ENCODE measurements at regions not wholly inside any gene's neighbourhood (a gene's known extent, or its start where the extent isn't known, plus 50 kb on each side); places are given as distances from the start of the nearest gene placed in this dataset.

GRCh38 chr10:23534761-23535160 is 95.9 kb downstream of the OTUD1 start:
- H3K27me3 Mint-ChIP-seq (ENCODE audit: insufficient read depth, unreplicated experiment) = peaks cover 27% of the 10 kb centered on the region
- H3K9me3 ChIP-seq = no peaks in the 10 kb centered on the region
- no peak for TF ChIP-seq CTCF (IDR thresholded peaks at IDR 0.05; ENCODE audit: insufficient read depth in 1 of 2, low read depth in 1 of 2, low read length in 1 of 2, severe bottlenecking in 1 of 2, unreplicated experiment in 1 of 2)
- H3K4me1 Mint-ChIP-seq (ENCODE audit: low read depth, unreplicated experiment) = no peaks in the 10 kb centered on the region
- H3K4me3 Mint-ChIP-seq (ENCODE audit: unreplicated experiment) = no peak overlapping the region
- no peak for DNase-seq
- no peaks in the 10 kb centered on the region for H3K36me3 Mint-ChIP-seq (ENCODE audit: insufficient read depth, unreplicated experiment)
- BruUV-seq (replicated peaks) = no TSS peak
- POLR2A ChIA-PET = no interaction called here
- H3K4me3 ChIP-seq (ENCODE audit: low read depth, low read length) = no peak overlapping the region
- H3K36me3 ChIP-seq (ENCODE audit: control insufficient read depth, insufficient read depth, low read length) = no peaks in the 10 kb centered on the region
- no peaks in the 10 kb centered on the region for H3K9me3 Mint-ChIP-seq (ENCODE audit: unreplicated experiment)
- H3K4me1 ChIP-seq = no peaks in the 10 kb centered on the region
- CTCF ChIA-PET = no interaction called here
- intact Hi-C loops (cut with micrococcal nuclease; ENCODE audit: unreplicated experiment) = no loop called here
- no peaks in the 10 kb centered on the region for H3K27me3 ChIP-seq (replicated peaks; ENCODE audit: control insufficient read depth, insufficient read depth, low read length)
- no peak overlapping the region for H3K27ac Mint-ChIP-seq (ENCODE audit: unreplicated experiment)

- no peak for TF ChIP-seq CTCF (IDR thresholded peaks at IDR 0.05; ENCODE audit: insufficient read depth in 1 of 2, low read depth in 1 of 2, low read length in 1 of 2, severe bottlenecking in 1 of 2, unreplicated experiment in 1 of 2)
- Histone ChIP-seq H3K4me1 (no peaks in the 10 kb centered on the region), H3K9me3 (no peaks in the 10 kb centered on the region), H3K36me3 (ENCODE audit: control insufficient read depth, insufficient read depth, low read length) (no peaks in the 10 kb centered on the region), H3K4me3 (ENCODE audit: low read depth, low read length) (no peak overlapping the region), H3K27me3 (replicated peaks; ENCODE audit: control insufficient read depth, insufficient read depth, low read length) (no peaks in the 10 kb centered on the region)
- H3K9me3 Mint-ChIP-seq (ENCODE audit: unreplicated experiment) = no peaks in the 10 kb centered on the region
- POLR2A ChIA-PET = no interaction called here
- intact Hi-C loops (cut with micrococcal nuclease; ENCODE audit: unreplicated experiment) = no loop called here
- peaks cover 27% of the 10 kb centered on the region for H3K27me3 Mint-ChIP-seq (ENCODE audit: insufficient read depth, unreplicated experiment)
- no peak overlapping the region for H3K27ac Mint-ChIP-seq (ENCODE audit: unreplicated experiment)
- no peak overlapping the region for H3K4me3 Mint-ChIP-seq (ENCODE audit: unreplicated experiment)
- CTCF ChIA-PET = no interaction called here
- DNase-seq = no peak
- H3K36me3 Mint-ChIP-seq (ENCODE audit: insufficient read depth, unreplicated experiment) = no peaks in the 10 kb centered on the region
- no TSS peak for BruUV-seq (replicated peaks)
- no peaks in the 10 kb centered on the region for H3K4me1 Mint-ChIP-seq (ENCODE audit: low read depth, unreplicated experiment)
Observed at GRCh38 chr10:23535381-23535780, 96.5 kb downstream of the OTUD1 start.

- H3K27me3 Mint-ChIP-seq (ENCODE audit: insufficient read depth, unreplicated experiment) = peaks cover 14% of the 10 kb centered on the region
- no peaks in the 10 kb centered on the region for H3K9me3 ChIP-seq
Observed at GRCh38 chr10:23538968-23539367, 100.1 kb downstream of the OTUD1 start.

More at GRCh38 chr10:23538968-23539367, 100.1 kb downstream of the OTUD1 start:
- Histone ChIP-seq H3K4me1 (no peaks in the 10 kb centered on the region), H3K4me3 (ENCODE audit: low read depth, low read length) (no peak overlapping the region), H3K36me3 (ENCODE audit: control insufficient read depth, insufficient read depth, low read length) (no peaks in the 10 kb centered on the region), H3K27me3 (replicated peaks; ENCODE audit: control insufficient read depth, insufficient read depth, low read length) (no peaks in the 10 kb centered on the region)
- H3K4me1 Mint-ChIP-seq (ENCODE audit: low read depth, unreplicated experiment) = no peaks in the 10 kb centered on the region
- intact Hi-C loops (cut with micrococcal nuclease; ENCODE audit: unreplicated experiment) = no loop called here
- H3K36me3 Mint-ChIP-seq (ENCODE audit: insufficient read depth, unreplicated experiment) = no peaks in the 10 kb centered on the region
- TF ChIP-seq CTCF (IDR thresholded peaks at IDR 0.05; ENCODE audit: insufficient read depth in 1 of 2, low read depth in 1 of 2, low read length in 1 of 2, severe bottlenecking in 1 of 2, unreplicated experiment in 1 of 2) = no peak
- BruUV-seq (replicated peaks) = no TSS peak
- ChIA-PET POLR2A (no interaction called here), CTCF (no interaction called here)
- no peaks in the 10 kb centered on the region for H3K9me3 Mint-ChIP-seq (ENCODE audit: unreplicated experiment)
- H3K4me3 Mint-ChIP-seq (ENCODE audit: unreplicated experiment) = no peak overlapping the region
- H3K27ac Mint-ChIP-seq (ENCODE audit: unreplicated experiment) = no peak overlapping the region
- no peak for DNase-seq

Data from Caco-2 (cell line).